Stimulated activated CD4-positive, alpha-beta T cell treated with anti-CD3 and anti-CD28 coated beads, Interleukin-4, amount 100 ng/mL, for 24 hours (primary cell): ENCODE measurements at regions not wholly inside any gene's neighbourhood (a gene's known extent, or its start where the extent isn't known, plus 50 kb on each side); places are given as distances from the start of the nearest gene placed in this dataset.

ENCODE experiments used
- DNase-seq: peaks from one replicate; pipeline ENCODE4 v3.0.0-alpha.2; 2020

GRCh38 chr1:238060061-238060460 is 169.3 kb upstream of the ZP4 start:
- DNase-seq, result no peak

GRCh38 chr1:238052496-238053266 is 162.0 kb upstream of the ZP4 start:
- no peak for DNase-seq

- DNase-seq, result no peak
These were observed 138.4 kb upstream of the ZP4 start for GRCh38 chr1:238029126-238029525.

- no peak for DNase-seq
These were observed 136.6 kb upstream of the ZP4 start for GRCh38 chr1:238027366-238027765.

GRCh38 chr1:238023137-238023536 is 132.4 kb upstream of the ZP4 start:
- no peak for DNase-seq

GRCh38 chr1:238018214-238018613 is 127.5 kb upstream of the ZP4 start:
- no peak for DNase-seq

- DNase-seq, result no peak
These were observed 116.1 kb upstream of the ZP4 start for GRCh38 chr1:238006779-238007178.

GRCh38 chr1:238005116-238005515 is 114.4 kb upstream of the ZP4 start:
- no peak for DNase-seq

- no peak for DNase-seq
These were observed 111.1 kb upstream of the ZP4 start for GRCh38 chr1:238001818-238002217.

GRCh38 chr1:237999426-238000052 is 108.8 kb upstream of the ZP4 start:
- DNase-seq, result no peak

- no peak for DNase-seq
These were observed 107.9 kb upstream of the ZP4 start for GRCh38 chr1:237998581-237998980.

- no peak for DNase-seq
These were observed 92.8 kb upstream of the ZP4 start for GRCh38 chr1:237983496-237983895.

GRCh38 chr1:237981223-237981622 is 90.5 kb upstream of the ZP4 start:
- DNase-seq, result no peak

GRCh38 chr1:237976331-237976730 is 85.6 kb upstream of the ZP4 start:
- no peak for DNase-seq

- no peak for DNase-seq
These were observed 85.2 kb upstream of the ZP4 start for GRCh38 chr1:237975903-237976302.

- no peak for DNase-seq
These were observed 84.7 kb upstream of the ZP4 start for GRCh38 chr1:237975376-237975775.

- DNase-seq, result no peak
These were observed 81.5 kb upstream of the ZP4 start for GRCh38 chr1:237972186-237972585.

GRCh38 chr1:237962985-237963384 is 72.3 kb upstream of the ZP4 start:
- DNase-seq, result no peak

- no peak for DNase-seq
These were observed 71.0 kb upstream of the ZP4 start for GRCh38 chr1:237961754-237962153.

- DNase-seq, result no peak
These were observed 69.1 kb upstream of the ZP4 start for GRCh38 chr1:237959838-237960237.

- no peak for DNase-seq
These were observed 62.5 kb upstream of the ZP4 start for GRCh38 chr1:237953238-237953637.
